ENCODE measurements at regions not wholly inside any gene's neighbourhood (a gene's known extent, or its start where the extent isn't known, plus 50 kb on each side); places are given as distances from the start of the nearest gene placed in this dataset.

GRCh38 chr9:87238545-87238944 lies 259.1 kb upstream of the DAPK1 start:
- peaks cover 0 to 3% (median 0%) of the 10 kb centered on the region in 12 donors for H3K9me3 ChIP-seq
- H3K4me1 ChIP-seq, result no peaks in the 10 kb centered on the region
- 83 to 85% (median 84%) methylated on average over 5 of the region's 5 CpGs for WGBS, 4 donors
- H3K27me3 ChIP-seq, result peaks cover 0 to 5% (median 0%) of the 10 kb centered on the region in 9 donors
- ATAC-seq, result no peak
- DNase-seq, result no peak
- intact Hi-C loops (cut with DNase I), result no loop called here
- H3K36me3 ChIP-seq, result no peaks in the 10 kb centered on the region
- no peak for TF ChIP-seq CTCF (IDR thresholded peaks at IDR 0.05)
- TF ChIP-seq POLR2A (IDR thresholded peaks at IDR 0.05), result no peak
- no peak overlapping the region for H3K27ac ChIP-seq
- no peak overlapping the region for H3K4me3 ChIP-seq

GRCh38 chr9:87239312-87239711 lies 258.4 kb upstream of the DAPK1 start:
- Histone ChIP-seq H3K27me3 (peaks cover 0 to 5% (median 0%) of the 10 kb centered on the region in 9 donors), H3K27ac (no peak overlapping the region), H3K9me3 (peaks cover 0 to 3% (median 0%) of the 10 kb centered on the region in 12 donors), H3K4me1 (no peaks in the 10 kb centered on the region), H3K36me3 (no peaks in the 10 kb centered on the region), H3K4me3 (no peak overlapping the region)
- WGBS, 4 donors, result 50 to 76% (median 63%) methylated on average over 1 of the region's 1 CpG
- intact Hi-C loops (cut with DNase I), result no loop called here
- TF ChIP-seq POLR2A (IDR thresholded peaks at IDR 0.05) (no peak), CTCF (IDR thresholded peaks at IDR 0.05) (no peak)
- ATAC-seq (no peak), DNase-seq (no peak)

- H3K4me3 ChIP-seq, result no peak overlapping the region
- WGBS, 4 donors, result 90 to 98% (median 93%) methylated on average over 2 of the region's 2 CpGs
- intact Hi-C loops (cut with DNase I), result no loop called here
- DNase-seq, result no peak
- no peaks in the 10 kb centered on the region for H3K36me3 ChIP-seq
- H3K4me1 ChIP-seq, result no peaks in the 10 kb centered on the region
- H3K27me3 ChIP-seq, result peaks cover 0 to 2% (median 0%) of the 10 kb centered on the region in 9 donors
- H3K9me3 ChIP-seq, result peaks cover 0 to 3% (median 0%) of the 10 kb centered on the region in 12 donors
- TF ChIP-seq POLR2A (IDR thresholded peaks at IDR 0.05), result no peak
- TF ChIP-seq CTCF (IDR thresholded peaks at IDR 0.05), result no peak
- ATAC-seq, result no peak
- peak overlapping the region in 1 of 12 donors; percentile 16 for H3K27ac ChIP-seq
Observed at GRCh38 chr9:87243602-87244001, 254.1 kb upstream of the DAPK1 start.

DNA sequence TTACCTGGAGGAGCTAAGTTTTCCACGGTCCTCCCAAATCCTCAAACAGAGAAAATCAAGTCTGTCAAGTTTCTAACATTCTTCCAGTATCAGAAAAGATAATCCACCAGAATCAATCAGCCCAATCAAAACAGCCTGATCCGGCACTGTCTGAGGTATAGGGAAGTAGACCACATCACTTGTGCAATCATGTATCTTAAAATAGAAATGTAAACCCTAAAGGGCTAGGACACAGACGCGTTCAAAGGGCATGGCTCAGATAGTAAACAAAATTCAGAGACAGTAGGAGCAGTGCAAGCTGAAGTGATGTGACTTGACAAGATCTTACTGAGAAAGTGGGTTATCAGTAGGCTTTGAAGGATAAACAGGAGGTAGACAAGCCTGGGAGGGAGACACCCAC lies 252.4 kb upstream of the DAPK1 start:
- Histone ChIP-seq H3K36me3 (no peaks in the 10 kb centered on the region), H3K27ac (no peak overlapping the region), H3K9me3 (peaks cover 0 to 3% (median 0%) of the 10 kb centered on the region in 12 donors), H3K4me1 (no peaks in the 10 kb centered on the region), H3K4me3 (no peak overlapping the region), H3K27me3 (peaks cover 0 to 6% (median 0%) of the 10 kb centered on the region in 9 donors)
- WGBS, 4 donors, result 50 to 70% (median 65%) methylated on average over 4 of the region's 4 CpGs
- intact Hi-C loops (cut with DNase I), result no loop called here
- TF ChIP-seq CTCF (IDR thresholded peaks at IDR 0.05) (no peak), POLR2A (IDR thresholded peaks at IDR 0.05) (no peak)
- ATAC-seq (no peak), DNase-seq (no peak)

Measured in heart left ventricle (tissue), 16 donors.